Neural progenitor cell (in vitro differentiated cells): ENCODE measurements at regions not wholly inside any gene's neighbourhood (a gene's known extent, or its start where the extent isn't known, plus 50 kb on each side); places are given as distances from the start of the nearest gene placed in this dataset.

Source experiments
- CTCF ChIP-seq: fragments of 200-600 bp; sonication (generic); IDR thresholded peaks from 2 replicates; pipeline ENCODE4 v1.5.1; 2017; ENCODE audit warnings: antibody characterized with exemption, mild to moderate bottlenecking
- EZH2 ChIP-seq: fragments of 200-600 bp; sonication (generic); IDR thresholded peaks from 2 replicates; pipeline ENCODE4 v1.6.1; 2017; ENCODE audit warnings: antibody characterized with exemption, mild to moderate bottlenecking, moderate library complexity

- TF ChIP-seq CTCF (no peak), EZH2 (no peak)
Observed at GRCh38 chr6:104460738-104461483, 398.8 kb downstream of the HACE1 start.
